GM12865 (cell line): ENCODE measurements at regions not wholly inside any gene's neighbourhood (a gene's known extent, or its start where the extent isn't known, plus 50 kb on each side); places are given as distances from the start of the nearest gene placed in this dataset.
"Not testable (repeated sequence)": the region's sequence is repeated elsewhere in the genome, so short reads cannot be mapped to it uniquely, and the experiment has no call there.

Experiments
- DNase-seq: peaks from one replicate; pipeline ENCODE4 v3.0.0; 2010; ENCODE audit warnings: low read depth
- H3K4me3 ChIP-seq: 2 replicates; pipeline ENCODE4 v1.5.1; 2011; ENCODE audit warnings: mild to moderate bottlenecking, low read depth, low read length, control low read depth
- CTCF ChIP-seq: IDR thresholded peaks from 2 replicates; pipeline ENCODE4 v1.5.1; 2011; ENCODE audit warnings: low read length, control low read depth, low read depth, inconsistent platforms; ENCODE audit not compliant: insufficient read depth; ENCODE audit errors: missing control alignments

GRCh38 chr11:87456499-87456898 is 418.8 kb downstream of the TMEM135 start:
- H3K4me3 ChIP-seq, result no peak overlapping the region
- TF ChIP-seq CTCF, result no peak
- no peak for DNase-seq

- H3K4me3 ChIP-seq, result no peak overlapping the region
- no peak for TF ChIP-seq CTCF
- DNase-seq, result no peak
Measured at GRCh38 chr11:87455180-87455579, 417.4 kb downstream of the TMEM135 start.

GRCh38 chr11:87454241-87454640 is 416.5 kb downstream of the TMEM135 start:
- DNase-seq, result peak; percentile 65
- TF ChIP-seq CTCF, result no peak

GRCh38 chr11:87453531-87454089 is 415.9 kb downstream of the TMEM135 start:
- DNase-seq, result no peak
- no peak overlapping the region for H3K4me3 ChIP-seq
- no peak for TF ChIP-seq CTCF

More at GRCh38 chr11:87454241-87454640, 416.5 kb downstream of the TMEM135 start:
- H3K4me3 ChIP-seq, result no peak overlapping the region

- not testable (repeated sequence) for H3K4me3 ChIP-seq, DNase-seq
Measured at GRCh38 chr11:87452025-87452424, 414.3 kb downstream of the TMEM135 start.

- DNase-seq, result no peak
- no peak for TF ChIP-seq CTCF
- H3K4me3 ChIP-seq, result no peak overlapping the region
Measured at GRCh38 chr11:87451395-87451794, 413.7 kb downstream of the TMEM135 start.

- H3K4me3 ChIP-seq, result no peak overlapping the region
- no peak for TF ChIP-seq CTCF
- DNase-seq, result no peak
Measured at GRCh38 chr11:87447606-87448005, 409.9 kb downstream of the TMEM135 start.

GRCh38 chr11:87444993-87445392 is 407.3 kb downstream of the TMEM135 start:
- no peak for TF ChIP-seq CTCF
- DNase-seq, result no peak
- no peak overlapping the region for H3K4me3 ChIP-seq
